OCI-LY1 (cell line): ENCODE measurements at regions not wholly inside any gene's neighbourhood (a gene's known extent, or its start where the extent isn't known, plus 50 kb on each side); places are given as distances from the start of the nearest gene placed in this dataset.

ENCODE experiments used
- CTCF ChIP-seq: fragments of 200-600 bp; sonication (generic), shearing (Covaris generic); IDR thresholded peaks from 2 replicates; pipeline ENCODE4 v1.5.1; 2017; ENCODE audit warnings: mild to moderate bottlenecking, antibody characterized with exemption, low read length, moderate library complexity, mixed read lengths
- EZH2 ChIP-seq: fragments of 200-600 bp; sonication (generic), shearing (Covaris generic); IDR thresholded peaks from 2 replicates; pipeline ENCODE4 v1.8.0; 2017; ENCODE audit warnings: borderline replicate concordance, mixed run types, mild to moderate bottlenecking, antibody characterized with exemption, low read length, moderate library complexity, mixed read lengths

- TF ChIP-seq CTCF (no peak), EZH2 (no peak)
These were observed 370.4 kb upstream of the NBEA start for GRCh38 chr13:34571716-34572115.
